ENCODE measurements at regions not wholly inside any gene's neighbourhood (a gene's known extent, or its start where the extent isn't known, plus 50 kb on each side); places are given as distances from the start of the nearest gene placed in this dataset.

- TF ChIP-seq, protein P1, sequence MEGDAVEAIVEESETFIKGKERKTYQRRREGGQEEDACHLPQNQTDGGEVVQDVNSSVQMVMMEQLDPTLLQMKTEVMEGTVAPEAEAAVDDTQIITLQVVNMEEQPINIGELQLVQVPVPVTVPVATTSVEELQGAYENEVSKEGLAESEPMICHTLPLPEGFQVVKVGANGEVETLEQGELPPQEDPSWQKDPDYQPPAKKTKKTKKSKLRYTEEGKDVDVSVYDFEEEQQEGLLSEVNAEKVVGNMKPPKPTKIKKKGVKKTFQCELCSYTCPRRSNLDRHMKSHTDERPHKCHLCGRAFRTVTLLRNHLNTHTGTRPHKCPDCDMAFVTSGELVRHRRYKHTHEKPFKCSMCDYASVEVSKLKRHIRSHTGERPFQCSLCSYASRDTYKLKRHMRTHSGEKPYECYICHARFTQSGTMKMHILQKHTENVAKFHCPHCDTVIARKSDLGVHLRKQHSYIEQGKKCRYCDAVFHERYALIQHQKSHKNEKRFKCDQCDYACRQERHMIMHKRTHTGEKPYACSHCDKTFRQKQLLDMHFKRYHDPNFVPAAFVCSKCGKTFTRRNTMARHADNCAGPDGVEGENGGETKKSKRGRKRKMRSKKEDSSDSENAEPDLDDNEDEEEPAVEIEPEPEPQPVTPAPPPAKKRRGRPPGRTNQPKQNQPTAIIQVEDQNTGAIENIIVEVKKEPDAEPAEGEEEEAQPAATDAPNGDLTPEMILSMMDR (conservative IDR thresholded peaks at IDR 0.05 in 1 of 2, IDR thresholded peaks at IDR 0.05 in 1 of 2; ENCODE audit: low read depth in 1 of 2, low read length in 2 of 2) = no peak
- no peak for TF ChIP-seq EZH2 (IDR thresholded peaks at IDR 0.05; ENCODE audit: low read length, missing control alignments)
Measured at GRCh38 chr3:8329598-8329997, 172.0 kb upstream of the LMCD1 start.
